Motor neuron (in vitro differentiated cells): ENCODE measurements at regions not wholly inside any gene's neighbourhood (a gene's known extent, or its start where the extent isn't known, plus 50 kb on each side); places are given as distances from the start of the nearest gene placed in this dataset.

ENCODE experiments used
- ATAC-seq, 8 experiments: fragments of 200-7000 bp; cut with Tn5 transposase; replicated peaks in 6 of 8; 2 replicates each; pipeline ENCODE4 v1.8.0; 2021; ENCODE audit warnings: mild to moderate bottlenecking in 8 of 8, moderate library complexity in 8 of 8
- H3K27ac ChIP-seq, 2 donors: fragments of 250-450 bp; sonication (Bioruptor Pico); 2 replicates each; pipeline ENCODE4 v1.9.0; 2021; ENCODE audit warnings: antibody characterized with exemption in 2 of 2, mild to moderate bottlenecking in 2 of 2, moderate library complexity in 1 of 2
- H3K4me1 ChIP-seq, 2 donors: fragments of 250-450 bp; sonication (Bioruptor Pico); replicated peaks in 1 of 2; 2 replicates each; pipeline ENCODE4 v1.6.1; 2021; ENCODE audit warnings: antibody characterized with exemption in 2 of 2, mild to moderate bottlenecking in 2 of 2, moderate library complexity in 1 of 2
- H3K4me3 ChIP-seq, 5 donors: fragments of 250-450 bp; sonication (Bioruptor Pico); 2 replicates each; pipeline ENCODE4 v1.9.0; 2021; ENCODE audit warnings: antibody characterized with exemption in 5 of 5, mild to moderate bottlenecking in 5 of 5, moderate library complexity in 4 of 5
- WGBS, 10 experiments: fragments of 450-650 bp; shearing (Covaris generic); methylation state at CpG; one replicate each; pipeline ENCODE4 v1.0.0; 2022; 5-methylcytosine and 5-hydroxymethylcytosine counted together
- in situ Hi-C, 9 experiments: fragments of 400-800 bp; cut with MboI; loops; one replicate each; pipeline ENCODE4 v1.15.0; 2021; ENCODE audit warnings: low sequenced_read_pairs in 9 of 9, low pct_unique_long_range_greater_than_20kb in 2 of 9; ENCODE audit not compliant: unreplicated experiment in 9 of 9

- in situ Hi-C loops = loop anchor here in 1 of 9 experiments (25.0 kb wide), 1 partner anchor 1429 kb away; no protein-coding TSS in a partner anchor
- H3K27ac ChIP-seq = no peak overlapping the region
- H3K4me3 ChIP-seq = peak overlapping the region in 4 of 5 donors; percentile 58 to 72 (median 60)
- ATAC-seq = no peak
- H3K4me1 ChIP-seq = peaks cover 9 to 40% of the 10 kb centered on the region in 2 donors
- WGBS, 10 experiments = 19 to 67% (median 40%) methylated on average over 4 to 8 of the region's 8 CpGs
Measured at GRCh38 chr1:218166268-218166945, 118.7 kb upstream of the RRP15 start.

- Histone ChIP-seq H3K4me3 (no peak overlapping the region), H3K27ac (no peak overlapping the region), H3K4me1 (peaks cover 2 to 30% of the 10 kb centered on the region in 2 donors)
- in situ Hi-C loops = loop anchor here in 1 of 9 experiments (25.0 kb wide), 1 partner anchor 1434 kb away; no protein-coding TSS in a partner anchor
- peak in 4 of 8 experiments; percentile 40 to 52 (median 43) for ATAC-seq
- WGBS, 10 experiments = 0 to 8% (median 2%) methylated on average over 3 to 4 of the region's 4 CpGs
Measured at GRCh38 chr1:218171302-218171893, 113.7 kb upstream of the RRP15 start.

GRCh38 chr1:218182455-218182854 is 102.6 kb upstream of the RRP15 start:
- Histone ChIP-seq H3K27ac (no peak overlapping the region), H3K4me1 (no peaks in the 10 kb centered on the region), H3K4me3 (no peak overlapping the region)
- in situ Hi-C loops = no loop called here
- 0 to 87% (median 69%) methylated on average over 1 to 2 of the region's 2 CpGs; no CpG with 5 or more reads in 1 of the 10 experiments for WGBS, 10 experiments
- no peak for ATAC-seq

GRCh38 chr1:218200979-218201378 is 84.1 kb upstream of the RRP15 start:
- in situ Hi-C loops = no loop called here
- peak in 6 of 8 experiments; percentile 15 to 99 (median 98) for ATAC-seq
- H3K4me3 ChIP-seq = no peak overlapping the region
- peaks cover 9 to 24% of the 10 kb centered on the region in 2 donors for H3K4me1 ChIP-seq
- H3K27ac ChIP-seq = no peak overlapping the region
- 0 to 60% (median 28%) methylated on average over 1 to 3 of the region's 3 CpGs; no CpG with 5 or more reads in 1 of the 10 experiments for WGBS, 10 experiments

- H3K4me1 ChIP-seq = peaks cover 9 to 26% of the 10 kb centered on the region in 2 donors
- in situ Hi-C loops = no loop called here
- WGBS, 10 experiments = 0 to 100% (median 74%) methylated on average over 1 of the region's 1 CpG
- H3K27ac ChIP-seq = no peak overlapping the region
- ATAC-seq = no peak
- no peak overlapping the region for H3K4me3 ChIP-seq
Measured at GRCh38 chr1:218201601-218202000, 83.5 kb upstream of the RRP15 start.

GRCh38 chr1:218205721-218206120 is 79.4 kb upstream of the RRP15 start:
- H3K4me1 ChIP-seq = peaks cover 2 to 33% of the 10 kb centered on the region in 2 donors
- in situ Hi-C loops = no loop called here
- no peak overlapping the region for H3K4me3 ChIP-seq
- no peak overlapping the region for H3K27ac ChIP-seq
- ATAC-seq = no peak

GRCh38 chr1:218207194-218207593 is 77.9 kb upstream of the RRP15 start:
- H3K27ac ChIP-seq = no peak overlapping the region
- WGBS, 10 experiments = 7 to 86% (median 70%) methylated on average over 1 to 3 of the region's 3 CpGs; no CpG with 5 or more reads in 1 of the 10 experiments
- in situ Hi-C loops = no loop called here
- H3K4me3 ChIP-seq = no peak overlapping the region
- peaks cover 0 to 27% of the 10 kb centered on the region in 2 donors for H3K4me1 ChIP-seq
- no peak for ATAC-seq

- peak in 4 of 8 experiments; percentile 29 to 72 (median 70) for ATAC-seq
- in situ Hi-C loops = no loop called here
Measured at GRCh38 chr1:218209351-218209861, 75.7 kb upstream of the RRP15 start.

GRCh38 chr1:218211241-218211640 is 73.9 kb upstream of the RRP15 start:
- no peak for ATAC-seq
- Histone ChIP-seq H3K27ac (no peak overlapping the region), H3K4me3 (no peak overlapping the region), H3K4me1 (peaks cover 0 to 25% of the 10 kb centered on the region in 2 donors)
- in situ Hi-C loops = no loop called here

More at GRCh38 chr1:218209351-218209861, 75.7 kb upstream of the RRP15 start:
- peaks cover 0 to 25% of the 10 kb centered on the region in 2 donors for H3K4me1 ChIP-seq
- 0 to 94% (median 76%) methylated on average over 2 to 3 of the region's 3 CpGs; no CpG with 5 or more reads in 2 of the 10 experiments for WGBS, 10 experiments
- H3K4me3 ChIP-seq = no peak overlapping the region
- no peak overlapping the region for H3K27ac ChIP-seq

- WGBS, 10 experiments = 40 to 73% (median 48%) methylated on average over 1 to 4 of the region's 4 CpGs; no CpG with 5 or more reads in 3 of the 10 experiments
- Histone ChIP-seq H3K4me1 (peaks cover 0 to 8% of the 10 kb centered on the region in 2 donors), H3K27ac (no peak overlapping the region), H3K4me3 (no peak overlapping the region)
- ATAC-seq = no peak
- in situ Hi-C loops = no loop called here
Measured at GRCh38 chr1:218217040-218217439, 68.1 kb upstream of the RRP15 start.

- no peak overlapping the region for H3K4me3 ChIP-seq
- peaks cover 0 to 8% of the 10 kb centered on the region in 2 donors for H3K4me1 ChIP-seq
- WGBS, 10 experiments = 0 to 72% (median 30%) methylated on average over 1 to 2 of the region's 2 CpGs
- in situ Hi-C loops = no loop called here
- ATAC-seq = peak in 4 of 8 experiments; percentile 66 to 79 (median 74)
- no peak overlapping the region for H3K27ac ChIP-seq
Measured at GRCh38 chr1:218219460-218219859, 65.6 kb upstream of the RRP15 start.

GRCh38 chr1:218224101-218224500 is 61.0 kb upstream of the RRP15 start:
- Histone ChIP-seq H3K27ac (no peak overlapping the region), H3K4me1 (peaks cover 0 to 5% of the 10 kb centered on the region in 2 donors), H3K4me3 (no peak overlapping the region)
- in situ Hi-C loops = no loop called here
- 0 to 90% (median 72%) methylated on average over 1 of the region's 1 CpG; no CpG with 5 or more reads in 3 of the 10 experiments for WGBS, 10 experiments
- no peak for ATAC-seq

- no peak for ATAC-seq
- WGBS, 10 experiments = 0 to 100% (median 79%) methylated on average over 1 to 5 of the region's 5 CpGs; no CpG with 5 or more reads in 2 of the 10 experiments
- in situ Hi-C loops = no loop called here
Measured at GRCh38 chr1:218226005-218226404, 59.1 kb upstream of the RRP15 start.

More at GRCh38 chr1:218226005-218226404, 59.1 kb upstream of the RRP15 start:
- Histone ChIP-seq H3K4me1 (no peaks in the 10 kb centered on the region), H3K4me3 (no peak overlapping the region), H3K27ac (no peak overlapping the region)
